GM18861 (cell line): ENCODE measurements at regions not wholly inside any gene's neighbourhood (a gene's known extent, or its start where the extent isn't known, plus 50 kb on each side); places are given as distances from the start of the nearest gene placed in this dataset.

Experiments used
- ATAC-seq: cut with Tn5 transposase; IDR thresholded peaks from one replicate; pipeline ENCODE4 v1.9.1; 2021; ENCODE audit not compliant: unreplicated experiment

DNA sequence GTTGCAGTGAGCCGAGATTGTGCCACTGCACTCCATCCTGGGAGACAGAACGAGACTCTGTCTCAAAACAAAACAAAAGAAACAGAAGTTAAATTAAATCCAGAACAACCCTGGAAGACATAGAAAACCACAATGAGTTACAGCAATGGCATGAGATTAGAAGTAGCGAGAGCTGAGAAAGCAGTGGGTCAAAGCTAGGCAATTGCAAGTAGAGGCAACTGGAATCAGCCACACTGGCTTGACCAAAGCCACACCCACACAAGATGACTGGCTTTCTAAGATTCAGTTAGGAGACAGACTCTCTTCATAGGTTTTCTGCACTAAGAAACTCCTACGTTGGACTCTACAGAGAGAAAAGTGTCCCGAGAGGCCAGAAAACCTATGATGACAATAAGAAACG, 443.0 kb downstream of the GPM6A start:
- ATAC-seq: no peak

DNA sequence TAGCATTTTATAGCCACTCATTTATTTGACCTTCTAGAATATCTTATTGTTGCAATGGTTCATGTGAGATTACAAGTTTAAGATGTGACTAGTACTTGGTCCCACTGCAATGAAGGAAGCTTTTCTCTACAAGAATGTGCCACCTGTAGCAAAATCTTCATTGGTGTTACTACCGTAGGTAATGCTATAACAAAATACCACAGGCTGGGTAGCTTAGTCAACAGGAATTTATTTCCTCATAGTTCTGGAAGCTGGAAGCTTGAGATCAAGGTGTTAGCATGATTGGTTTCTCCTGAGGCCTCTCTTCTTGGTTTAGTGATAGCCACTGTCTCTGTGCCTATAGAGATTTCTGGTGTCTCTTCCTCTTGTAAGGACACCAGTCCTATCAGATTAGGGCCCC, 441.0 kb downstream of the GPM6A start:
- ATAC-seq: no peak

DNA sequence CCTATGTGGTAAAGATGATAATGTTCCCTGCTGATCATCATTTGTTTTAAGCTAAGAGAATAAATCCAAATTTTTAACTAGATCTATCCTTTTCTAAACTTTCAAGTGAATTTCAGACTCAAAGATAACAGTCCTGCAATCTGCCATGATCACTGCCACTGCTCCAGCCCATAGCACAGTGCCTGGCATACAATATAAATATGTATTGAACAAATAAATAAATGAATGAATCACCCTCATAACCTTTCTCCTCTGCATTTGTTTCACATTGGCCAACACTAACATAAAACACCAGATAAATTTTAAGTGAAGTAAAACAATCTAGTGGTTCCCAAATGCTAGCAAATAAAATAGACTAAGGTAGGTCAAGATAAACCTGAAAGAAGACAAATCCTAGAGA, 439.0 kb downstream of the GPM6A start:
- ATAC-seq: no peak

DNA sequence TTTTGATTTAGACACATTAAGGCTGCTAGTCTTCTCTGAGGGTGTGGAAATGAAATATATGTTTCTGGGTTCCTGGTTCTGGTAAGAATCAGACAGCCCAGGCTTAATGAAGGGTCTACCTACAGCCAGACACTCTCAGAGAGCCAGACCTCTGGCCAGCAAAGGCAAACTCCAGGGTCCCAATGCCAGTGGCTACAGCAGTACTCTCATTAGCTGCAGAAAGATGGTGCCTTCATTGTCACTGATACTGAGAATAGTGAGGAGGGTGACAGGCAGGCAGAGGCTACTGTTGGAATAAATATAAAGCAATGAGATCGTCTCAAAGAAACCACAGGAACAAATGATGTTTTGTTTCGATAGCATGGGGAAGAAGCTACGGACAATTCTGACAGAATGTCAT, 437.6 kb downstream of the GPM6A start:
- ATAC-seq: no peak

DNA sequence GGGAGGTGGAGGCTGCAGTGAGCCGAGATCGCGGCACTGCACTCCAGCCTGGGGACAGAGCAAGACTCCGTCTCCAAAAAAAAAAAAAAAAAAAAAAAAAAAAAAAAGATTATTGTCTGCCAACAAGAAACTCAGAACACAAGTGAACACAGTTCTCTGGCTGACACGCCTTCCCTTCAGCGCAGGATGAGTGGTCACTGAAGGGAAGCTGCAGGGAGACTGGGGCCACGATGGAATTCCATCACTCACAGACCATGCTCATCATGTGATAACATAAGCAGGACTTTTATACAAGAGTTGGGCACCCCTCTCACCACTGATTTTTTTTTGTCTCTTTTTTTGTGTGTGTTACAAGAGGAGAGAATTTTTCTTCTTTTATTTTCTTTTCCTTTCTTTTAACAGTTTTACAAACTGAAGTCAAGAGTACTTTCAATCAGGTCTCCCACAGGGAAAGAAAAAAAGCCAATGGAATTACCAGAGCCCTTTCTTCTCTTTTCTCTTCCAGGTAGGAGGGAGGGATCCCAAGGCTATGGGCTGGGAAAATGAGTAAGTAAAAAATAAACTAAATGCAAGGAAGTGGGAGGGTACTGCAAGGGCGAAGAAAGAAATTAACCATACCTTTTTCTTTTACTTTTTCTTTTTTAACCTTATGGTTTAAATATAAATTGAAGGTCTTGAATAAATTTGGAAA, 435.6 kb downstream of the GPM6A start:
- no peak for ATAC-seq

DNA sequence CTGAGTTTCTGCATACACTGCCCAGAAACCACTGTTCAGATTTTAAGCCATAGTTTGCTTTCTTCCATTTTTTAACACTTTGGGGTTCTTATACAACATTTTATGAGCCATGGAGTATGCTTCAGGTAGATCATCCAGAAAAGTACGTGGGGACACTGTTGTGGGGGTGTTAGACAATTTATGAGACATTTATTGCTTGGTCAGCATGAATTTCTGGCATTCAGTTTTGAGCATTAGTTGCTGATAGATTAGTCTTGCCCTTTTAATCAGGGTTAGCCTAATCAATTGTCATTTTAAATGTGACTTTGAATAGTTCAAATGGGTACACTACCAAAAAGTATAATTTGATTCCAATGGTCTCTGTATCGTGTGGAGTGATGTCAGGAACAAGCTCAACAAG, 434.9 kb downstream of the GPM6A start:
- ATAC-seq: no peak

DNA sequence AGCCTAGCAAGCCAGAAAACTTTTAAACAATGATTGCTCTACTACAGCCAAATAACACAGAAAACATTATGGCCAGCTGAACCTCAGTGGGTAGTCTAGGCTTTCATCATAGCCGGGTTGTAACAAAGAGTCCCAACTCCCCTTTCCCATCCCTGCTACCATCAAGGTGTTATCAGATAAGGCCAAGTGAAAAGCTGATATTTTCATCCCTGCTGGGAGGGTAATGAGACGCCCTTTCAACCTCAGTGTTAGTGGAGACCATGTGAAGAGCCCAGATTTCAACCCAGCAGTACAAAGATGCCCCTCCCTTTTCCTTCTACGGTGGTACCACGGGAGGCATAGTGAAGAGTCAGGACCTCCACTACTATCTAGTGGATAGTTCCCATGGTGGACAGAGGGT, 433.7 kb downstream of the GPM6A start:
- no peak for ATAC-seq

DNA sequence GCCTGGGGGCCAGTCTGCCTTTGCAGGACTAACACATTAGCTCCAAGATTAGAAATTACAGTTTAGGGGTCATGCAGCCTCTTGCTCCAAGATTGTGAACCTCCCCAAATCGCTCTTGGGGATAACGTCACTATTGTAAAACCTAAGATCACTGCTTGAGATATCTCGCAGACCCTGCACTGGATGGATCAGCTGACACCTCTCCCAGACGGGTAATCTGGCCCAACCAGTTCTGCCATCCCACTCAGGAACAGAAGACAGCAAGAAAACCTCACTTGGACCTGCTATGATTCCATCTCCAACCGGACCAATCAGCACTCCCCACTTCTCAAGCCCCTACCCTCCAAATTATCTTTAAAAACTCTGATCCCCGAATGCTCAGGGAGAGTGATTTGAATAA, 431.2 kb downstream of the GPM6A start:
- ATAC-seq: no peak

DNA sequence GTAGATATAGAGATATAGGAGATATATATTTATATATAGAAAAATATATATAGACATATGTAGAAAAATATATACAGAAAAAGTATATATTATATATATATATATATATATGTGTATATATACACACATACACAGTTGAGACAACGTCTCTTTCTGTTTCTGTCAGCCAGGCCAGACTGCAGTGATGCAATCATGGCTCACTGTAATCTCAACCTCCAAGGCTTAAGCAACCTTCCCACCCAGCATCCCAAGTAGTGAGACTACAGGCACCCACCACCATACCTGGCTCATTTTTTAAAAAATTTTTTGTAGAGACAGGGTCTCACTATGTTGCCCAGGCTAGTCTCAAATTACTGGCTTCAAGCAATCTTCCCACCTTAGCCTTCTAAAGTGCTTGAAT, 426.3 kb downstream of the GPM6A start:
- no peak for ATAC-seq

DNA sequence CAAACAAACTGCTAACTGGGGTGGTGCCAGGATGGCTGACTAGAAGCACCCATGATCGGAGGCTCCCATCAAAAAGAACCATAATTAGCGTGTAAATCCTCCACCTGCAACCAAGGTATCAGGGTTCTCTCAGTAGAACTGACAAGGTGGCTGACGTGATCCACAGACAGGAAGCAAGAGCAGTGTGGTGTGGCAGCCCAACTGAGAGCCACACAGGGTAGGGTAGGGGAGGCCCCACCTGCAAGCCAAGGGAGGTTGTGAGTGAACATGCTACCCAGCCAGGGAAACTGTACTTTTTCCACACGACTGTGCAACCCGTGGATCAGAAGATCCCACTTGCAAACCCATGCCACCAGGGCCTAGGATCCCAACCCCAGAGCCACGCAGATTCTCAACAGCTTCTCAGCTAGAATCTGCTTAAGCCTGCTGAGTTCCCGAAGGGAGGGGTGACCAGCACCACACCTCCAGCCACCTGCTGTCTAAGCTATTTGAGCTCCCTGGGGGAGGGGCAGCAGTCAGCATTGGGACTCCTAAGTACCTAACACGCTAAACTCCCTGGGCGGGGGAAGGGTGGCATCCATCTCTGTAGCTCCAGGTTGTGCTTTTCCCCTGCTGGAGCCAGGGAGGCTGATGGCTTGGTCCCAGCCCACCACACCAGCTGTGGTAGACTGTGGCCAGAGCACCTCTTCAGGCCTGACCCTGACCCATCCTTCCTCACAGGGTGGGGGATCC, 425.1 kb downstream of the GPM6A start:
- ATAC-seq: no peak

DNA sequence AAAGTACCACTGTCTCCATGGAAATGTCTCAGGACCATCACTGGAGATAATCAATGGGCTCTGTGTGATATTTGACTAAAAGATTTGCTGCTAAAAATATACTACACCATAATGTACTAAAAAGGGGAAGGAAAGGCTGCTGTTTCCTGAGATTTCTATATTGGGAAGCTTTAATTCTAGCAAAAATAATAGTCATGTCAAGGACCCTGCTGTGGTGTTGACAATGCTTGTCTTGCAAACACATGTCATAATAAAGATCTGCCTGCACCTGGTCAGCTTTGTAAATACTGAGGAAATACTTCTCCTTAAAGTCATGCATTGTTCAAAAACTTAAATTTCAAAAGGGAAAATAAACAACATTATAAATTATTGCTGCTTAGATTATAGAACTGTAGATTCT, 417.9 kb downstream of the GPM6A start:
- no peak for ATAC-seq

DNA sequence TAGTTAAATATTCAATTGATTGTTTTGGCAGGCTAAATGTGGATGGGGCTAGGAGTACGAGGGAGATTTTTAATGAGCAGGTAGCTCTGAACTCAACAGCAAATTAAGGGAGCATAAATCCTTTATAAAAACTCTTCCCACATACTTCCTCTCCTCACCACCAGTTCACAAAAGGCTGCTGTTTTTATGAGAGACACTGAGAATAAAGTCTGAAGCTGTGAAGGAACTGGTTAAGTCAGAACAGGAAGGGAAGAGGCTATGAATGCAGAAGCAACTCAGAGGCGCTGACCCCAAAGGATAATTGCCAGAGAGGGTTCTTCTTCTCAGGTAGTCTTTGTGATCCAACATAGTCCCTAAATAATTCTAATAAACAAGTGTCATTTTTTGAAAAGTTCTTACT, 406.1 kb downstream of the GPM6A start:
- ATAC-seq: no peak

DNA sequence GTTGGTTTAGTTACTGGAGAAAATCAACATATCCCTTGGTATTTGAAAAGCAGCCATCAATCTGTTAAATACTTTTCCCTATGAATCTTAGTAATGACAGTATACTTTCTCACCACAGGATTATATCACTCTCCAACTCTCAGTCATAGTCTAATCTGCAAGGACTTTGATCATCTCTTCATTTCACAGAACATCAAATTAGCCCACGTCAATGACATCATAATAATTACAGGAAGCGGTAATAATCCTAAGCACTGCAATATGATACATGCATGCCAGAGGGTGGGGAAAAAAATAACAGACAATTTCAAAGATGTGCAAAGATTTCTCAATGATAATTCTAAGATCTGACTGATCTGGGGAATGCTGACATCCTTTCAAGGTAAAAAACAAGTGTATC, 404.1 kb downstream of the GPM6A start:
- no peak for ATAC-seq

DNA sequence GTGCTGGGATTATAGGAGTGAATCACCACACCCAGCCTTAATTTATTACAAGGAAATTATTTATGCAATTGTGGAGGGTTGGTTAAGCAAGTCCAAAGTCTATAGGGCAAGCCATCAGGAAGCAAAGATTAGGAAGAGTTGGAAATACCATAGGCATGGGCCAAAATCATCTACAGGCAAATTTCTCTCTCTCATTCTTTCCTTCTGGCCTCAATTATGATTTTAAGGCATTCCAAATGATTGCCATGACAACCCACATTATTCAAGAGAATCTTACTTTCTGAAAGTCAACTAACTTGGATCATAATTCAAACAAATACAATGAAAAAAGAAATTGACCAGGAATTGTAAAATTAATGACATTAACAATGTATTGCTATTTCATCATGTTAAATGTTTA, 400.8 kb downstream of the GPM6A start:
- no peak for ATAC-seq

DNA sequence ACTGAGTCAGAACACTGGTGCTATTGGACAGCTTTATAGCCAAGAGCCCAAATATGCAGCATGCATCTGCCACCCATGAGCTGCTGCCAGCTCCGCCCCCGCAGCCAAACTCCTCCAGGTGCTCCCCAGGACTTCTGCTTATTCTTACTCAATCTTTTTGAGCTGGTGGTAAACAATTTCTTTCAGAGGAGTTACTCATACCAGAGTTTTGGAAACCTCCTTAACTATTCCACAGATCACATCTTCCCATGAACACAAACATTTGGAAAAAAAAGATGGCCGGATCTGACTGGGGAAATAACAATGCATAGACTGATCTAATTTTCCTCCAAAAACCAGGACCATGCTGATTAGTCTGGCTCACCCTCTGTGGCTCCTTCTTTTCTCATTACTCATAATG, 399.9 kb downstream of the GPM6A start:
- no peak for ATAC-seq

DNA sequence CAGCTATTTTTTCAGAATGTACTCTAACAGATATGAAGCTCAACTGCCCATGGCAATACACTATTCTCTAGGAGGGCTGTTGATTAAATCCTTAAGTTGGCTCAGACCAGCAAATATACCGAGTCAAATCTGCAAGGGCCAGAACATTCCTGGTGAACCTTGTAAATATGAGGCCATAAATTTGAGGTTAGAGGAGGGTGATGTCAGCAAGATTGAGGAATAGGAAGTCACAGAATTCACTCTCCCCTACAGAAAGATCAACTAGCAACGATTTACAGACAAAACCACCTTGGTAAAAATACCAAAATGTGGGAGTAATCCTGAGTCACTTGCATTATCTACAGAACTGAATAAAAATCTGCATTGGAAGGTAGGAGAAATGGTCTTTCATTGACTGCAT, 399.3 kb downstream of the GPM6A start:
- no peak for ATAC-seq

DNA sequence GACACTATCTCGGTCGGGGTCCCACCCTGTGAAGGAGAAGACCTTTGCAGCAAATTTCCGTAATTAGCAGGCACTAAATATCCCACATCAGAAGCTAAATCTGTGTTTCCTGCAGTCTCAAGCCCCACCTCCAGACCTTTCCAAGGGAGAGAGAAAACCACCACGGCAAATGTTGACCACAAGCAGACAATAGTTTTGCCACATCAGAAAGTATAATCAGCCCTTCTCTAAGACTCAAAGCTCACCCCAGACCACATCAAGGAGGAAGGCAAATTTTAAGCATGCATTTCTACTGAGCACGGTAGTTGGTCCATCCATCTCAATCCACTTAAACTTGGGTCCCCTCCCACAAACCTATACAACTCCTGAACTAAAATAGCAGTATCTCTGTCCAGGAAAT, 398.5 kb downstream of the GPM6A start:
- ATAC-seq: no peak

DNA sequence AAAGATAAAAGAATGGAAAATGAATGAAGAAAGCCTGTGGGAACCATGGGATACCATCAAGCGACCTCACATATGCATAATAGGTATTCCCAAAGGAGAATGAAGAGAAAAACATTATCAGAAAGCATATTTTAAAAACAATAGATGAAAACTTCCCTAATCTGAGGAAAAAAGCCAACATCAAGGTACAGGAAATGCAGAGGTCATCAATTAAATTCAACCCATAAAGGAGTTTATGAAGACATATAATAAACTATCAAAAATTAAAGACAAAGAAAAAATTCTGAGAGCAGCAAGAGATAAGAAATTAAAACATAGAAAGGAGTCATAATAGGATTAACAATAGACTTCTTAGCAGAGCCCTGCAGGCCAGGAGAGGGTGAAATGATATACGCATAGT, 397.5 kb downstream of the GPM6A start:
- ATAC-seq: no peak

DNA sequence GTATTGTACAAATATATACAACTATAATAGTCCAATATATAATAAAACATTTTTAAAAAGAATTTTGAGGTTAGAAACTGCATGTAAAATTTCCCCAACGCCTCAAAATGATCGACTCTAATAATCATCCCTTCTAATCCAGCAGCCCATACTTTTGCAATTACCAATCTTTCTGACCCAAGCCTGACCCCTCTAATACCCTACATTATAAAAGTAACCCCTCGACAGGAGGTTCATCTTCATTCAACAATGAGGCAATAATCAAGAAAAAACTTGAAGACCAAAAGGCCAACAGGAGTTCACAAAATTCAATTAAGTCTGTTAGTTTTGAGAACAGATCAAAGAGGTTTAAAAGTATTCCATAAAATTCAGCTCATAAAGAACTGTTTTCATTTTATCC, 393.5 kb downstream of the GPM6A start:
- no peak for ATAC-seq

DNA sequence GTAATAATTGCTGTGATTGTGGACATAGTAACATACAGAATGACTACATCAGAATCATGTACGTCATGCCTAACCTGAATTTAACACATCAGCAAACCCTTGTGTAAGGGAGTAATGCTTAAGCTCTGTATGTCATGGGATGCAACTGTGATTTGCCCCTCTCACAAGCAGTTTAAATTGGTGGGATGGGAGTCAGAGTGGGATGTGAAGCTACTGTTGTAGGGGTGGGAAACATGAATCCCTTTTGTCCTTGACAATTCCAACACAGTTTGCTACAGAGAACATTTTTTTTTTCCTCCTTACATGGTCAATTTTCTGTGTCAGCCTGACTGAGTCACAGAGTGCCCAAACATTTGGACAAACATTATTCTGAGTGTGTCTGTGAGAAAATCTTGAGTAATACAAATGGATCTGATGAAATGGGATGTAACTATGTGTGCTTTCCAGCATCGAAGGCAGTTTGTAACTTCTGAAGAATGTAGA, 392.8 kb downstream of the GPM6A start:
- no peak for ATAC-seq

DNA sequence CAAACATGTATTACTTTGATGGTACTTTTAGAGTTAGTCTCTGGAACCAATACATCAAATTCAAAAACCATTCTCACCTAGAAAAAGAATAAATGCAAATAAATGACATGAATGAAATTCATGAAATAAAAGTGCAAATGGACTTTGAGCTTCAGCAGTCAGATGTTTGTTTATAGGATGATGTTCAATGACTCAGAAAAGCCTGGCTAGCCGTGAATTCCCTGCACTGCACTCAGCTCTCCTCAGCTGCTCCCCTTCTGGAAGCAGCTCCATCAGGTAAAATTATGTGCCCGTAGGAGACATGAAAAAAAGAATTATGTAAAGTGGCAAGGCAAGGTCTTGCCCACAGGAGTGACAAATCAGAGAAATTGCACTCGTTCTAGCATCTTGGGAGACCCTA, 390.6 kb downstream of the GPM6A start:
- no peak for ATAC-seq

DNA sequence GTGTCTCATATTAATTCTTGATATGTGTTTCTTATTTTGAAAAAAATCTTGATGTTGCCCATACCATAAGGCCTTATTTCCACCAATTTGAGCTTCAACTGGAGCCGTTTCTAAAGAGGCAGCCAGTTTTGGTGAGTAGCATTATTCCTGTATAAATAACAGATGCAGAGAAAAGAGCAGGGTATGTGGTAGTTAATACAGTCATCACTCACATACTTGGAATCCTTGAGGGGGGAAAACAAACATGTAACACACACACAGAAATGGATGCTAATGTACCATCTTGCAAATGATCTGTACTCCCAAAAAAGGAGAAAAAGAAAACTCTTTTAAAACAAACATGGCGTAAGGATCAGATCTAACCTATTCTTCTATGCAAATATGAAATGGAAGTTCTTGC, 389.7 kb downstream of the GPM6A start:
- ATAC-seq: no peak

DNA sequence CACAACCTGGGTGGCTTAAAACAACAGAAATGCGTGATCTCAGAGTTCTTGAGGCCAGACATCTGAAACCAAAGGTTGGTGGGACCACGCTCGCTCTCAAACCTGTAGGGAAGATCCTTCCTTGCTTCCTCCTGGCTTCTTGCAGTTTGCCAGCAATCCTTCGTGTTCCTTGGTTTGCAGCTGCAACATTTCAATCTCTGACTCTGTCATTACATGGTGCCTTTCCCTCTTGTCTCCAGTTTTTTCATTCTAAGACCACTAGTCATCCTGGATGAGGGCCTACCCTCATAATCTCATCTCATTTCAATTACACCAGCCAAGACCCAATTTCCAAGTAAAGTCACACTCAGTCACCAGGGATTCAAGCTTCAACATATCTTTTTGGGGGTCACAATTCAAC, 388.0 kb downstream of the GPM6A start:
- ATAC-seq: no peak
